ENCODE measurements at regions not wholly inside any gene's neighbourhood (a gene's known extent, or its start where the extent isn't known, plus 50 kb on each side); places are given as distances from the start of the nearest gene placed in this dataset.

GRCh38 chr5:111574311-111574710 lies 62.0 kb upstream of the STARD4 start:
- TF ChIP-seq POLR2A (IDR thresholded peaks at IDR 0.05) (no peak), CTCF (IDR thresholded peaks at IDR 0.05) (no peak)
